ENCODE measurements at regions not wholly inside any gene's neighbourhood (a gene's known extent, or its start where the extent isn't known, plus 50 kb on each side); places are given as distances from the start of the nearest gene placed in this dataset.

DNA sequence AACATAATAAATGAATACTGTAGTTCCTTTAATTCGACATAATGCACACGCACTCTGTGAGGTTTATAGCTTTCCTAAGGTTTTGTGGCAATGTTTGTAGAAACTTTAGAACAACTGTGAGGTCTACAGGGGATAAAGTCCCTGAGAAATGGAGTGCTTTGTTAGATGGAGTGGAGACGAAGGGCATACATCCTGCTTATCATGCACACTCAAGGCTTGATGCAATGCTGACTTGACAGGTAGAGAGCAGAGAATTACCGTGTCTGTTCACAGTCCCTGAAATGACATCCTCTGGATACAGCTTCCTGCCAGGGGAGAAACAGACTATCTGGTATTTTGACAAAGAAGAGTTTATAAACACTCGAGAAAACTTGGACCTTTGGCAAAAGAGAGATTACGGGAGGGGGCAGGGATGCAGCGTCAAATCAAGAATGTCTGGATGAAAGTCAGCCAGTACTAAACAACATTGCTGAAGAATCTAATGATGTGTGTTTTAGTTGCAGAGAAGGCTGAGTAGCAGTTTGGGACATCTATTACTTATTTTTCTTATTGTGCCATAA, 766.9 kb upstream of the ZEB2 start:
- no peak for TF ChIP-seq POLR2A (IDR thresholded peaks at IDR 0.05)
- TF ChIP-seq, protein P1, sequence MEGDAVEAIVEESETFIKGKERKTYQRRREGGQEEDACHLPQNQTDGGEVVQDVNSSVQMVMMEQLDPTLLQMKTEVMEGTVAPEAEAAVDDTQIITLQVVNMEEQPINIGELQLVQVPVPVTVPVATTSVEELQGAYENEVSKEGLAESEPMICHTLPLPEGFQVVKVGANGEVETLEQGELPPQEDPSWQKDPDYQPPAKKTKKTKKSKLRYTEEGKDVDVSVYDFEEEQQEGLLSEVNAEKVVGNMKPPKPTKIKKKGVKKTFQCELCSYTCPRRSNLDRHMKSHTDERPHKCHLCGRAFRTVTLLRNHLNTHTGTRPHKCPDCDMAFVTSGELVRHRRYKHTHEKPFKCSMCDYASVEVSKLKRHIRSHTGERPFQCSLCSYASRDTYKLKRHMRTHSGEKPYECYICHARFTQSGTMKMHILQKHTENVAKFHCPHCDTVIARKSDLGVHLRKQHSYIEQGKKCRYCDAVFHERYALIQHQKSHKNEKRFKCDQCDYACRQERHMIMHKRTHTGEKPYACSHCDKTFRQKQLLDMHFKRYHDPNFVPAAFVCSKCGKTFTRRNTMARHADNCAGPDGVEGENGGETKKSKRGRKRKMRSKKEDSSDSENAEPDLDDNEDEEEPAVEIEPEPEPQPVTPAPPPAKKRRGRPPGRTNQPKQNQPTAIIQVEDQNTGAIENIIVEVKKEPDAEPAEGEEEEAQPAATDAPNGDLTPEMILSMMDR (IDR thresholded peaks at IDR 0.05) = no peak

Data from uterus (tissue), 2 donors.